ENCODE measurements at regions not wholly inside any gene's neighbourhood (a gene's known extent, or its start where the extent isn't known, plus 50 kb on each side); places are given as distances from the start of the nearest gene placed in this dataset.

GRCh38 chr4:96315815-96316214 lies 475.9 kb downstream of the PDHA2 start:
- H3K4me3 ChIP-seq (ENCODE audit: control extremely low read depth in 1 of 5, extremely low read depth in 1 of 5, insufficient read depth in 1 of 5, low read depth in 2 of 5, low read length in 4 of 5), result no peak overlapping the region
- CTCF ChIA-PET, result no interaction called here
- Mint-ChIP-seq H3K9me3 (ENCODE audit: insufficient read depth) (no peaks in the 10 kb centered on the region), H3K4me1 (no peaks in the 10 kb centered on the region), H3K4me3 (no peak overlapping the region), H3K27me3 (no peaks in the 10 kb centered on the region), H3K27ac (no peak overlapping the region)
- POLR2A ChIA-PET, result no interaction called here
- intact Hi-C loops (cut with micrococcal nuclease), result no loop called here
- H3K4me1 ChIP-seq (ENCODE audit: control insufficient read depth in 2 of 2, insufficient read depth in 2 of 2, low read length in 2 of 2), result no peaks in the 10 kb centered on the region
- H4K20me1 ChIP-seq (ENCODE audit: control insufficient read depth, insufficient read depth, low read length, poor library complexity, severe bottlenecking), result no peaks in the 10 kb centered on the region
- no peaks in the 10 kb centered on the region for H3K27me3 ChIP-seq (replicated peaks in 1 of 4; ENCODE audit: control extremely low read depth in 1 of 4, control insufficient read depth in 3 of 4, insufficient read depth in 4 of 4, low read length in 3 of 4)
- no peak overlapping the region for H2AFZ ChIP-seq (ENCODE audit: insufficient read depth, low read depth, low read length, poor library complexity, severe bottlenecking)
- H3K27ac ChIP-seq (ENCODE audit: low read length in 2 of 2), result no peak overlapping the region
- no peaks in the 10 kb centered on the region for H3K36me3 ChIP-seq (replicated peaks in 1 of 2; ENCODE audit: control extremely low read depth in 1 of 2, control insufficient read depth in 1 of 2, extremely low read depth in 1 of 2, insufficient read depth in 2 of 2, low read length in 1 of 2)
- 60% methylated on average over 2 of the region's 2 CpGs for WGBS (ENCODE audit: insufficient coverage)
- TF ChIP-seq, protein P1, sequence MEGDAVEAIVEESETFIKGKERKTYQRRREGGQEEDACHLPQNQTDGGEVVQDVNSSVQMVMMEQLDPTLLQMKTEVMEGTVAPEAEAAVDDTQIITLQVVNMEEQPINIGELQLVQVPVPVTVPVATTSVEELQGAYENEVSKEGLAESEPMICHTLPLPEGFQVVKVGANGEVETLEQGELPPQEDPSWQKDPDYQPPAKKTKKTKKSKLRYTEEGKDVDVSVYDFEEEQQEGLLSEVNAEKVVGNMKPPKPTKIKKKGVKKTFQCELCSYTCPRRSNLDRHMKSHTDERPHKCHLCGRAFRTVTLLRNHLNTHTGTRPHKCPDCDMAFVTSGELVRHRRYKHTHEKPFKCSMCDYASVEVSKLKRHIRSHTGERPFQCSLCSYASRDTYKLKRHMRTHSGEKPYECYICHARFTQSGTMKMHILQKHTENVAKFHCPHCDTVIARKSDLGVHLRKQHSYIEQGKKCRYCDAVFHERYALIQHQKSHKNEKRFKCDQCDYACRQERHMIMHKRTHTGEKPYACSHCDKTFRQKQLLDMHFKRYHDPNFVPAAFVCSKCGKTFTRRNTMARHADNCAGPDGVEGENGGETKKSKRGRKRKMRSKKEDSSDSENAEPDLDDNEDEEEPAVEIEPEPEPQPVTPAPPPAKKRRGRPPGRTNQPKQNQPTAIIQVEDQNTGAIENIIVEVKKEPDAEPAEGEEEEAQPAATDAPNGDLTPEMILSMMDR (IDR thresholded peaks at IDR 0.05), result no peak
- no peak for TF ChIP-seq EZH2 (IDR thresholded peaks at IDR 0.05; ENCODE audit: borderline replicate concordance, insufficient read depth, low read depth, low read length, poor library complexity, severe bottlenecking)
- no peak overlapping the region for H3K4me2 ChIP-seq (replicated peaks; ENCODE audit: low read depth, low read length, poor library complexity, severe bottlenecking)
- ATAC-seq (ENCODE audit: low read depth), result no peak
- H3K79me2 ChIP-seq (ENCODE audit: control insufficient read depth, insufficient read depth, low read length), result no peaks in the 10 kb centered on the region
- H3K9me3 ChIP-seq (ENCODE audit: control extremely low read depth in 1 of 3, control insufficient read depth in 2 of 3, insufficient read depth in 1 of 3, low read length in 2 of 3), result no peaks in the 10 kb centered on the region
- DNase-seq, result no peak
- H3K9ac ChIP-seq (ENCODE audit: low read length), result no peak overlapping the region

- Histone ChIP-seq H3K4me2 (replicated peaks; ENCODE audit: low read depth, low read length, poor library complexity, severe bottlenecking) (no peak overlapping the region), H3K4me1 (ENCODE audit: control insufficient read depth in 2 of 2, insufficient read depth in 2 of 2, low read length in 2 of 2) (no peaks in the 10 kb centered on the region), H3K27ac (ENCODE audit: low read length in 2 of 2) (no peak overlapping the region), H2AFZ (ENCODE audit: insufficient read depth, low read depth, low read length, poor library complexity, severe bottlenecking) (no peak overlapping the region), H3K9ac (ENCODE audit: low read length) (no peak overlapping the region), H4K20me1 (ENCODE audit: control insufficient read depth, insufficient read depth, low read length, poor library complexity, severe bottlenecking) (no peaks in the 10 kb centered on the region), H3K4me3 (ENCODE audit: control extremely low read depth in 1 of 5, extremely low read depth in 1 of 5, insufficient read depth in 1 of 5, low read depth in 2 of 5, low read length in 4 of 5) (no peak overlapping the region), H3K27me3 (replicated peaks in 1 of 4; ENCODE audit: control extremely low read depth in 1 of 4, control insufficient read depth in 3 of 4, insufficient read depth in 4 of 4, low read length in 3 of 4) (no peaks in the 10 kb centered on the region), H3K9me3 (ENCODE audit: control extremely low read depth in 1 of 3, control insufficient read depth in 2 of 3, insufficient read depth in 1 of 3, low read length in 2 of 3) (no peaks in the 10 kb centered on the region), H3K79me2 (ENCODE audit: control insufficient read depth, insufficient read depth, low read length) (no peaks in the 10 kb centered on the region), H3K36me3 (replicated peaks in 1 of 2; ENCODE audit: control extremely low read depth in 1 of 2, control insufficient read depth in 1 of 2, extremely low read depth in 1 of 2, insufficient read depth in 2 of 2, low read length in 1 of 2) (no peaks in the 10 kb centered on the region)
- ATAC-seq (ENCODE audit: low read depth) (no peak), DNase-seq (no peak)
- H3K4me3 Mint-ChIP-seq, result no peak overlapping the region
- H3K27me3 Mint-ChIP-seq, result no peaks in the 10 kb centered on the region
- intact Hi-C loops (cut with micrococcal nuclease), result no loop called here
- CTCF ChIA-PET, result no interaction called here
- POLR2A ChIA-PET, result no interaction called here
- no CpG with 5 or more reads among the region's 2 CpGs for WGBS (ENCODE audit: insufficient coverage)
- no peaks in the 10 kb centered on the region for H3K9me3 Mint-ChIP-seq (ENCODE audit: insufficient read depth)
- H3K4me1 Mint-ChIP-seq, result no peaks in the 10 kb centered on the region
- H3K27ac Mint-ChIP-seq, result no peak overlapping the region
- TF ChIP-seq, protein P1 (IDR thresholded peaks at IDR 0.05), result no peak
- TF ChIP-seq EZH2 (IDR thresholded peaks at IDR 0.05; ENCODE audit: borderline replicate concordance, insufficient read depth, low read depth, low read length, poor library complexity, severe bottlenecking), result no peak
Observed at GRCh38 chr4:96316776-96317175, 476.9 kb downstream of the PDHA2 start.
